ENCODE measurements at regions not wholly inside any gene's neighbourhood (a gene's known extent, or its start where the extent isn't known, plus 50 kb on each side); places are given as distances from the start of the nearest gene placed in this dataset.

- TF ChIP-seq, protein P1, sequence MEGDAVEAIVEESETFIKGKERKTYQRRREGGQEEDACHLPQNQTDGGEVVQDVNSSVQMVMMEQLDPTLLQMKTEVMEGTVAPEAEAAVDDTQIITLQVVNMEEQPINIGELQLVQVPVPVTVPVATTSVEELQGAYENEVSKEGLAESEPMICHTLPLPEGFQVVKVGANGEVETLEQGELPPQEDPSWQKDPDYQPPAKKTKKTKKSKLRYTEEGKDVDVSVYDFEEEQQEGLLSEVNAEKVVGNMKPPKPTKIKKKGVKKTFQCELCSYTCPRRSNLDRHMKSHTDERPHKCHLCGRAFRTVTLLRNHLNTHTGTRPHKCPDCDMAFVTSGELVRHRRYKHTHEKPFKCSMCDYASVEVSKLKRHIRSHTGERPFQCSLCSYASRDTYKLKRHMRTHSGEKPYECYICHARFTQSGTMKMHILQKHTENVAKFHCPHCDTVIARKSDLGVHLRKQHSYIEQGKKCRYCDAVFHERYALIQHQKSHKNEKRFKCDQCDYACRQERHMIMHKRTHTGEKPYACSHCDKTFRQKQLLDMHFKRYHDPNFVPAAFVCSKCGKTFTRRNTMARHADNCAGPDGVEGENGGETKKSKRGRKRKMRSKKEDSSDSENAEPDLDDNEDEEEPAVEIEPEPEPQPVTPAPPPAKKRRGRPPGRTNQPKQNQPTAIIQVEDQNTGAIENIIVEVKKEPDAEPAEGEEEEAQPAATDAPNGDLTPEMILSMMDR (conservative IDR thresholded peaks at IDR 0.05; ENCODE audit: low read depth, low read length): no peak
- no peak for TF ChIP-seq CHD1 (IDR thresholded peaks at IDR 0.05; ENCODE audit: low read depth, low read length)
- no peak for TF ChIP-seq USF2 (IDR thresholded peaks at IDR 0.05; ENCODE audit: low read depth, low read length)
- no peak for TF ChIP-seq POLR2A (IDR thresholded peaks at IDR 0.05; ENCODE audit: low read depth, low read length)
- no peak for TF ChIP-seq RAD21 (IDR thresholded peaks at IDR 0.05; ENCODE audit: low read length)
- TF ChIP-seq ELK1 (IDR thresholded peaks at IDR 0.05; ENCODE audit: borderline replicate concordance, low read depth, low read length): no peak
- no peak for TF ChIP-seq CEBPB (IDR thresholded peaks at IDR 0.05; ENCODE audit: low read depth, low read length)
Observed at GRCh38 chr16:82370282-82370681, 200.3 kb upstream of the MPHOSPH6 start.
